ENCODE measurements at regions not wholly inside any gene's neighbourhood (a gene's known extent, or its start where the extent isn't known, plus 50 kb on each side); places are given as distances from the start of the nearest gene placed in this dataset.

DNA sequence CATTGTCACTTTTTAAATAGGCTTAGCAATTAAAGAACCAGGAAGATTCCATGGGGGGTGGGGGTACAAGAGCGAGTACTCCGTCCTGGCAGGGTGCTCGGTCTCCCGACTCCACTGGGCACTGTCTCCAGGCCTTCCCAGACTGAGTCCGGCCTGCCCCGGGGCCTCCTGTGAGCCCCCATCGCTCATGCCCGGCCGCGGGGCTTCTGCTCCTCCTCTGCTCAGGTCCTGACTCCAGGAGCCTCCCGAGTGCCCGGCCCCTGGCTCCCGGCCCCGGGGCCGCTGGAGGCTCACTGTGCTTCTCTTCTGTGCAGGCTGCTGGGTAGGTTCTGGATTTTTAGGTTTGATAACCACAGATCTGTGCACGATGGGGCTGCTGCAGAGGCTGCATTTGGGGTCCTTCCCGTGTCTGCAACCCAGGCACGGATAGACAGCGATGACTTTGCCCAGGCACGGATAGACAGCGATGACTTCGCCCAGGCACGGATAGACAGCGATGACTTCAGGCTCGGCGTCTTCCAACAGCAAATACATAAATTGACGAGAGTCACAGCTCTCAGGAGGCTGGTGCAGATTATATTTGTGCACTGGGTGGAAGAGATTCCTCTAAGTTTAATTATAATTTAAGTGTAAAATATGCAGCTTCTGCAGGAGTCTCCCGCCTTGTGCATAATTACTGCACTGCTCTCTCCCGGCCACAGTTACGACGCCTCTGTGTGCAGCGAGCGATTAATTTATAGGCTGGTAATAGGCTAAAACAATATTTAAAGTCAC, 74.8 kb upstream of the RXRA start:
- Mint-ChIP-seq H3K27ac (ENCODE audit: unreplicated experiment) (no peak overlapping the region), H3K36me3 (ENCODE audit: low read depth) (peaks cover 7% of the 10 kb centered on the region), H3K27me3 (ENCODE audit: low read depth) (peaks cover 3% of the 10 kb centered on the region)

GRCh38 chr9:134252084-134252830, 74.0 kb upstream of the RXRA start:
- peaks cover 3% of the 10 kb centered on the region for H3K27me3 Mint-ChIP-seq (ENCODE audit: low read depth)
- H3K36me3 Mint-ChIP-seq (ENCODE audit: low read depth), result peaks cover 7% of the 10 kb centered on the region
- no peak overlapping the region for H3K27ac Mint-ChIP-seq (ENCODE audit: unreplicated experiment)
- no peak overlapping the region for H3K4me3 Mint-ChIP-seq
- no peak for DNase-seq (ENCODE audit: low read depth, low spot score)
- H3K4me1 Mint-ChIP-seq, result no peaks in the 10 kb centered on the region
- peaks cover 13% of the 10 kb centered on the region for H3K9me3 Mint-ChIP-seq
- TF ChIP-seq CTCF (conservative IDR thresholded peaks at IDR 0.05), result no peak

More for the DNA sequence above, 74.8 kb upstream of the RXRA start:
- no peak for DNase-seq (ENCODE audit: low read depth, low spot score)
- Mint-ChIP-seq H3K9me3 (peaks cover 13% of the 10 kb centered on the region), H3K4me1 (no peaks in the 10 kb centered on the region), H3K4me3 (no peak overlapping the region)
- no peak for TF ChIP-seq CTCF (conservative IDR thresholded peaks at IDR 0.05)

GRCh38 chr9:134253606-134254205, 72.5 kb upstream of the RXRA start:
- H3K27ac Mint-ChIP-seq (ENCODE audit: unreplicated experiment), result peak overlapping the region; percentile 65
- no peak for DNase-seq (ENCODE audit: low read depth, low spot score)
- H3K27me3 Mint-ChIP-seq (ENCODE audit: low read depth), result peaks cover 3% of the 10 kb centered on the region
- no peak for TF ChIP-seq CTCF (conservative IDR thresholded peaks at IDR 0.05)
- H3K36me3 Mint-ChIP-seq (ENCODE audit: low read depth), result peaks cover 3% of the 10 kb centered on the region
- no peak overlapping the region for H3K4me3 Mint-ChIP-seq
- peaks cover 4% of the 10 kb centered on the region for H3K9me3 Mint-ChIP-seq
- H3K4me1 Mint-ChIP-seq, result no peaks in the 10 kb centered on the region

- Mint-ChIP-seq H3K27me3 (ENCODE audit: low read depth) (peaks cover 3% of the 10 kb centered on the region), H3K9me3 (no peaks in the 10 kb centered on the region), H3K4me1 (peaks cover 7% of the 10 kb centered on the region), H3K4me3 (no peak overlapping the region), H3K36me3 (ENCODE audit: low read depth) (no peaks in the 10 kb centered on the region), H3K27ac (ENCODE audit: unreplicated experiment) (no peak overlapping the region)
- DNase-seq (ENCODE audit: low read depth, low spot score), result no peak
- no peak for TF ChIP-seq CTCF (conservative IDR thresholded peaks at IDR 0.05)
Observed at GRCh38 chr9:134258332-134258731, 67.9 kb upstream of the RXRA start.

- no peaks in the 10 kb centered on the region for H3K36me3 Mint-ChIP-seq (ENCODE audit: low read depth)
- no peak for TF ChIP-seq CTCF (conservative IDR thresholded peaks at IDR 0.05)
- no peak for DNase-seq (ENCODE audit: low read depth, low spot score)
- peaks cover 7% of the 10 kb centered on the region for H3K4me1 Mint-ChIP-seq
- H3K4me3 Mint-ChIP-seq, result no peak overlapping the region
- H3K9me3 Mint-ChIP-seq, result no peaks in the 10 kb centered on the region
- peaks cover 2% of the 10 kb centered on the region for H3K27me3 Mint-ChIP-seq (ENCODE audit: low read depth)
- H3K27ac Mint-ChIP-seq (ENCODE audit: unreplicated experiment), result no peak overlapping the region
Observed at GRCh38 chr9:134258828-134259546, 67.3 kb upstream of the RXRA start.

All from neural crest cell (in vitro differentiated cells).